Chondrocyte (in vitro differentiated cells): ENCODE measurements at regions not wholly inside any gene's neighbourhood (a gene's known extent, or its start where the extent isn't known, plus 50 kb on each side); places are given as distances from the start of the nearest gene placed in this dataset.

ENCODE experiments used
- DNase-seq: peaks from one replicate; pipeline ENCODE4 v3.0.0; 2021; ENCODE audit warnings: mixed read lengths, low spot score
- H3K27ac Mint-ChIP-seq: one replicate; pipeline ENCODE4 v1.8.0; 2021; ENCODE audit warnings: mild to moderate bottlenecking, moderate library complexity, mixed read lengths; ENCODE audit not compliant: unreplicated experiment
- H3K27me3 Mint-ChIP-seq: 2 replicates; pipeline ENCODE4 v1.8.0; 2021; ENCODE audit warnings: low read depth, mixed read lengths
- H3K36me3 Mint-ChIP-seq: 2 replicates; pipeline ENCODE4 v1.8.0; 2021; ENCODE audit warnings: low read depth, mixed read lengths
- H3K4me1 Mint-ChIP-seq: 2 replicates; pipeline ENCODE4 v1.8.0; 2021; ENCODE audit warnings: low read depth, mild to moderate bottlenecking, mixed read lengths
- H3K4me3 Mint-ChIP-seq: one replicate; pipeline ENCODE4 v1.8.0; 2021; ENCODE audit warnings: mild to moderate bottlenecking, moderate library complexity, mixed read lengths; ENCODE audit not compliant: unreplicated experiment
- H3K9me3 Mint-ChIP-seq: 2 replicates; pipeline ENCODE4 v1.8.0; 2021; ENCODE audit warnings: low read depth, mixed read lengths
- TF ChIP-seq, protein P1 (sequence below): fragments of 200-600 bp; sonication (generic); IDR thresholded peaks from 2 replicates; pipeline ENCODE4 v1.5.0; 2021; ENCODE audit warnings: antibody characterized with exemption, mild to moderate bottlenecking, moderate library complexity

DNA sequence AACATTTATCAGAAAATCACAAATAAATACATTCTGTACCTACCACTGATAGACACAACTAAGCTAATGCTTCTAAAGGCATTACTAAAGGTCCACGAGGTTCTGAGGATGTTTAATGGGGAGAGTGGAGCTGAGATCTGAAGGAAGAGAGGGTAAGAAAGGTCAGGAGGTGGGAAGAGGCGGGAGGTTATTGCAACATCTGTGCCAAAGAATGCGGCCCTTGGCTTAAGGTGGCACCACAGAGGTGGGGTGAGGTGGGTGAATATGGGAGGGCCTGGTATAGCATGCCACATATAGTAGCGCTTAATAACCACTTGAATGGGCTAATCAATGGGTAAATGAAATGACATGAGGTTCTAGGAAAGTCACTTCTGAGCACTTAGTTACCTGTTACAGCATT lies 217.8 kb upstream of the ATP5MC3 start:
- Mint-ChIP-seq H3K36me3 (no peaks in the 10 kb centered on the region), H3K27ac (no peak overlapping the region), H3K4me3 (no peak overlapping the region), H3K4me1 (no peaks in the 10 kb centered on the region), H3K27me3 (peaks cover 26% of the 10 kb centered on the region), H3K9me3 (no peaks in the 10 kb centered on the region)
- TF ChIP-seq, protein P1, sequence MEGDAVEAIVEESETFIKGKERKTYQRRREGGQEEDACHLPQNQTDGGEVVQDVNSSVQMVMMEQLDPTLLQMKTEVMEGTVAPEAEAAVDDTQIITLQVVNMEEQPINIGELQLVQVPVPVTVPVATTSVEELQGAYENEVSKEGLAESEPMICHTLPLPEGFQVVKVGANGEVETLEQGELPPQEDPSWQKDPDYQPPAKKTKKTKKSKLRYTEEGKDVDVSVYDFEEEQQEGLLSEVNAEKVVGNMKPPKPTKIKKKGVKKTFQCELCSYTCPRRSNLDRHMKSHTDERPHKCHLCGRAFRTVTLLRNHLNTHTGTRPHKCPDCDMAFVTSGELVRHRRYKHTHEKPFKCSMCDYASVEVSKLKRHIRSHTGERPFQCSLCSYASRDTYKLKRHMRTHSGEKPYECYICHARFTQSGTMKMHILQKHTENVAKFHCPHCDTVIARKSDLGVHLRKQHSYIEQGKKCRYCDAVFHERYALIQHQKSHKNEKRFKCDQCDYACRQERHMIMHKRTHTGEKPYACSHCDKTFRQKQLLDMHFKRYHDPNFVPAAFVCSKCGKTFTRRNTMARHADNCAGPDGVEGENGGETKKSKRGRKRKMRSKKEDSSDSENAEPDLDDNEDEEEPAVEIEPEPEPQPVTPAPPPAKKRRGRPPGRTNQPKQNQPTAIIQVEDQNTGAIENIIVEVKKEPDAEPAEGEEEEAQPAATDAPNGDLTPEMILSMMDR: no peak
- no peak for DNase-seq

DNA sequence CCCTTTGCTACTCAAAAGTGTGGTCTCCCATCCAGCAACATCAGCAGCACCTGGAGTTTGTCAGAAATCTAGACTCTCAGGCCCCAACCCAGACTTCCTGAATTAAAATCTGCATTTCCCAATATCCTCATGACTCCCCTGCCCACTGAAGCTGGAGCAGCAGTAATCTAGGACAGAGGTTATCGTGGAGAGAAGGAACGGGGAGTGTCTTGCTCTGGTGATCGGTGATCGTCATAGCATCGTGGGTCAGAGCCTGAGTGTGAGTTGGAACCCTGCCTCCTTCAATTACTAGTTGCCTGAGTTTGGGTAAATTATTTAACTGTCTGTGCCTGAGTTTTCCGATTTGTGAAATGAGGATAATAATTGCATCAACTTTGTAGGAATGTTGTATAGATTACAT lies 217.3 kb upstream of the ATP5MC3 start:
- Mint-ChIP-seq H3K36me3 (no peaks in the 10 kb centered on the region), H3K4me3 (no peak overlapping the region), H3K9me3 (no peaks in the 10 kb centered on the region), H3K27ac (no peak overlapping the region), H3K4me1 (no peaks in the 10 kb centered on the region), H3K27me3 (peaks cover 22% of the 10 kb centered on the region)
- DNase-seq: no peak
- TF ChIP-seq, protein P1: no peak

DNA sequence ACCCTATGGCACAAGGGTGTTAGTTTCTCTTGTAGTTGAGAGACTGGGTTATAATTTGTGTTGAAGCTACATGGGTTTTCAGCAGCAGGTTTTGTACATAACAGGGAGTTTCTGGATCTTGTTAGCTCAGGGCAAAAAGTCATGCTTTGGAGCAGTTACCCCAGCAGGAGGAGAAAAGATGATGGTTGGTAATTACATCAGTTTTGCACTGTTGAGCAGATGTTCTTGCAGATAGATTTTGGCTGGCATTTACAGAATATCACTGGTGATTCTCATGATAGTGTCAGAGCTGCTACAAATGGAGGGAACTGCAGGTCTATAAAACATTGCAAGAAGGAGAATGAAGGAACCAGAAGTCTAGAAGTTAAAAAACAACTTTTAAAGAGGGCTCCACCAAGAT lies 215.2 kb upstream of the ATP5MC3 start:
- TF ChIP-seq, protein P1: no peak
- Mint-ChIP-seq H3K36me3 (no peaks in the 10 kb centered on the region), H3K4me3 (no peak overlapping the region), H3K9me3 (no peaks in the 10 kb centered on the region), H3K27ac (no peak overlapping the region), H3K4me1 (no peaks in the 10 kb centered on the region), H3K27me3 (peaks cover 23% of the 10 kb centered on the region)
- DNase-seq: no peak

DNA sequence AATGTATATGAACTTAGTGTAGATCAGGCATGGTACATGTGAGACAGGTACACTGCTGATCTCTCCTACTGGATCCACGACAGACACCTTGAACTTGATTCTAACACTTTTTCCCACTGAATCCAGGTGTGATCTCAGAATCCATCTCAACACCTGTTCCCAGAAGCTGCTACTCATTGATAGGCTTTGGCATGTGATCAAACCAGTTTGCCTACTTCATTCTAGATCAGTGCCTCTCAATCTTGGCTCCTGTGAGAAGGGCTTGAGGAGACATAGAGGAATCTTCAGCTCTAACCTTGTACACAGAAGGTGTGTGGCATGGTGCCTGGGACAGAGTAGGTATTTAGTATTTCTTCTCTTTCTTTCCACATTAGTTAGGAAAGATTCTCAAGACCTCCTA lies 212.3 kb upstream of the ATP5MC3 start:
- H3K36me3 Mint-ChIP-seq: no peaks in the 10 kb centered on the region
- H3K4me1 Mint-ChIP-seq: no peaks in the 10 kb centered on the region
- no peaks in the 10 kb centered on the region for H3K9me3 Mint-ChIP-seq
- no peak overlapping the region for H3K4me3 Mint-ChIP-seq
- DNase-seq: no peak
- peaks cover 22% of the 10 kb centered on the region for H3K27me3 Mint-ChIP-seq
- TF ChIP-seq, protein P1: no peak
- H3K27ac Mint-ChIP-seq: no peak overlapping the region

DNA sequence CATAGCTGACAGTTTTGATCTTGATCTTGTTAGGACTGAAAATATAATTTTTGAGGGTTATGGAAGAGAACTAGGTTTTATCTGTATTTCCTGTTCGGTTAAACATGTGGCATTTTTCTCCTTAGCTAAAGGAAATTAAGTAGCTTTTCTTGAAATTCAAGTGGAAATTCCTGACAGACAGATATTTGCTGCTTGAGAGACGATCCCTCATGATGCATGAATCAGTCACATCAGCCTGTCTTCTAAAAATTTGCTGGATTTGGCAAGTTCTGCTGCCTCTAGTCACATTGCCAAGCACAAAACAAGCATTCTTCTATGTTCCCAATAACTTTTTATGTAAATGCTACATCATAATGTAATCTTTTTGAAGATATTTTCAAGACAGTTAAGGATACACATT lies 201.8 kb upstream of the ATP5MC3 start:
- no peak for DNase-seq
- peaks cover 19% of the 10 kb centered on the region for H3K9me3 Mint-ChIP-seq
- no peak overlapping the region for H3K27ac Mint-ChIP-seq
- TF ChIP-seq, protein P1: no peak
- no peak overlapping the region for H3K4me3 Mint-ChIP-seq
- H3K36me3 Mint-ChIP-seq: no peaks in the 10 kb centered on the region
- H3K4me1 Mint-ChIP-seq: no peaks in the 10 kb centered on the region
- H3K27me3 Mint-ChIP-seq: peaks cover 4% of the 10 kb centered on the region
